ENCODE measurements at regions not wholly inside any gene's neighbourhood (a gene's known extent, or its start where the extent isn't known, plus 50 kb on each side); places are given as distances from the start of the nearest gene placed in this dataset.
"Not testable (repeated sequence)": the region's sequence is repeated elsewhere in the genome, so short reads cannot be mapped to it uniquely, and the experiment has no call there.

- DNase-seq: no peak
Observed at GRCh38 chr5:120093178-120093577, 370.9 kb upstream of the PRR16 start.

GRCh38 chr5:120096413-120096812 lies 367.7 kb upstream of the PRR16 start:
- DNase-seq: peak; percentile 55

- no peak for DNase-seq
Observed at GRCh38 chr5:120098426-120098825, 365.7 kb upstream of the PRR16 start.

GRCh38 chr5:120098902-120099535 lies 365.1 kb upstream of the PRR16 start:
- DNase-seq: no peak

- DNase-seq: no peak
Observed at GRCh38 chr5:120101771-120102170, 362.3 kb upstream of the PRR16 start.

- DNase-seq: no peak
Observed at GRCh38 chr5:120103495-120103894, 360.6 kb upstream of the PRR16 start.

GRCh38 chr5:120106912-120107525 lies 357.1 kb upstream of the PRR16 start:
- no peak for DNase-seq

- DNase-seq: peak; percentile 23
Observed at GRCh38 chr5:120108586-120109248, 355.4 kb upstream of the PRR16 start.

GRCh38 chr5:120122703-120123102 lies 341.4 kb upstream of the PRR16 start:
- no peak for DNase-seq

GRCh38 chr5:120124031-120124430 lies 340.1 kb upstream of the PRR16 start:
- no peak for DNase-seq

- no peak for DNase-seq
Observed at GRCh38 chr5:120124961-120125360, 339.1 kb upstream of the PRR16 start.

GRCh38 chr5:120132347-120132746 lies 331.8 kb upstream of the PRR16 start:
- DNase-seq: not testable (repeated sequence)

GRCh38 chr5:120134944-120135343 lies 329.2 kb upstream of the PRR16 start:
- no peak for DNase-seq

- DNase-seq: no peak
Observed at GRCh38 chr5:120137582-120137981, 326.5 kb upstream of the PRR16 start.

- peak; percentile 83 for DNase-seq
Observed at GRCh38 chr5:120139039-120139438, 325.1 kb upstream of the PRR16 start.

GRCh38 chr5:120140501-120140900 lies 323.6 kb upstream of the PRR16 start:
- no peak for DNase-seq

- no peak for DNase-seq
Observed at GRCh38 chr5:120141076-120141475, 323.0 kb upstream of the PRR16 start.

GRCh38 chr5:120146787-120147186 lies 317.3 kb upstream of the PRR16 start:
- DNase-seq: no peak

- not testable (repeated sequence) for DNase-seq
Observed at GRCh38 chr5:120147911-120148310, 316.2 kb upstream of the PRR16 start.

- DNase-seq: no peak
Observed at GRCh38 chr5:120150770-120151169, 313.3 kb upstream of the PRR16 start.

GRCh38 chr5:120151181-120151580 lies 312.9 kb upstream of the PRR16 start:
- no peak for DNase-seq

- DNase-seq: no peak
Observed at GRCh38 chr5:120151825-120152224, 312.3 kb upstream of the PRR16 start.

- DNase-seq: peak; percentile 90
Observed at GRCh38 chr5:120152472-120152871, 311.6 kb upstream of the PRR16 start.

GRCh38 chr5:120152931-120153330 lies 311.2 kb upstream of the PRR16 start:
- no peak for DNase-seq
